ENCODE measurements at regions not wholly inside any gene's neighbourhood (a gene's known extent, or its start where the extent isn't known, plus 50 kb on each side); places are given as distances from the start of the nearest gene placed in this dataset.

DNA sequence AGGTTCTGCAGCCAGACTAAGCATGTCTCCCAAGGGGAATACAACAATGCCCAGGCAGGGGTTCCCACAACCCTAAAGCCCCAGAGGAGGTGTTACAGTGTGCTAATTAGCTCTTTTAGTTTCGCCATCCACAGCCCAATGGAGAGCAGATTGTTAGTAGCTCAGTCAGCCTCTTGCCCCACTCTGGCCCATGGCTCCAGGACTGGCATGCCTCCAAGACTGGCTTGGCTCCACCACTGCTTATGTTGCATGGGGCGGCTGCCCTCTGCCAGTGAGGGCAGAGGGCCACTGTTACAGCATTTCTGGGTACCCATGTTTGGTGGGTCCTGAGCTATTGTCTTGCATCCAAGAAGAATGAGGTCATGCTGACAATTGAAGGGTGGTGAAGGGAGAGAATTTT, 231.1 kb upstream of the MDFIC2 start:
- TF ChIP-seq, protein P1, sequence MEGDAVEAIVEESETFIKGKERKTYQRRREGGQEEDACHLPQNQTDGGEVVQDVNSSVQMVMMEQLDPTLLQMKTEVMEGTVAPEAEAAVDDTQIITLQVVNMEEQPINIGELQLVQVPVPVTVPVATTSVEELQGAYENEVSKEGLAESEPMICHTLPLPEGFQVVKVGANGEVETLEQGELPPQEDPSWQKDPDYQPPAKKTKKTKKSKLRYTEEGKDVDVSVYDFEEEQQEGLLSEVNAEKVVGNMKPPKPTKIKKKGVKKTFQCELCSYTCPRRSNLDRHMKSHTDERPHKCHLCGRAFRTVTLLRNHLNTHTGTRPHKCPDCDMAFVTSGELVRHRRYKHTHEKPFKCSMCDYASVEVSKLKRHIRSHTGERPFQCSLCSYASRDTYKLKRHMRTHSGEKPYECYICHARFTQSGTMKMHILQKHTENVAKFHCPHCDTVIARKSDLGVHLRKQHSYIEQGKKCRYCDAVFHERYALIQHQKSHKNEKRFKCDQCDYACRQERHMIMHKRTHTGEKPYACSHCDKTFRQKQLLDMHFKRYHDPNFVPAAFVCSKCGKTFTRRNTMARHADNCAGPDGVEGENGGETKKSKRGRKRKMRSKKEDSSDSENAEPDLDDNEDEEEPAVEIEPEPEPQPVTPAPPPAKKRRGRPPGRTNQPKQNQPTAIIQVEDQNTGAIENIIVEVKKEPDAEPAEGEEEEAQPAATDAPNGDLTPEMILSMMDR (IDR thresholded peaks at IDR 0.05) = no peak
- no peak for TF ChIP-seq POLR2A (IDR thresholded peaks at IDR 0.05)

Measured in uterus (tissue), 2 donors.